Heart right ventricle (tissue), 16 donors: ENCODE measurements at regions not wholly inside any gene's neighbourhood (a gene's known extent, or its start where the extent isn't known, plus 50 kb on each side); places are given as distances from the start of the nearest gene placed in this dataset.

Experiments
- ATAC-seq, 8 donors: fragments of 200-7000 bp; cut with Tn5 transposase; one replicate each; pipeline ENCODE4 v1.9.1; 2020; ENCODE audit warnings: mild to moderate bottlenecking in 8 of 8, moderate library complexity in 8 of 8, moderate number of reproducible peaks in 1 of 8
- DNase-seq, 2 donors: peaks; one replicate each; pipeline ENCODE4 v3.0.0-alpha.2; 2020
- H3K27ac ChIP-seq, 10 donors: fragments of 200-600 bp; sonication (generic) in 2 of 10; one replicate each; pipeline versions ENCODE4 v1.5.0 to v1.8.0; 2020 to 2022; ENCODE audit warnings: mild to moderate bottlenecking in 3 of 10
- H3K27me3 ChIP-seq, 7 donors: fragments of 200-600 bp; one replicate each; pipeline ENCODE4 v1.8.0; 2021 to 2022; ENCODE audit warnings: mild to moderate bottlenecking in 2 of 7
- H3K36me3 ChIP-seq, 9 donors: fragments of 200-600 bp; sonication (generic) in 1 of 9; one replicate each; pipeline versions ENCODE4 v1.5.0 to v1.8.0; 2020 to 2022; ENCODE audit warnings: mild to moderate bottlenecking in 2 of 9
- H3K4me1 ChIP-seq, 9 donors: fragments of 200-600 bp; sonication (generic) in 1 of 9; one replicate each; pipeline versions ENCODE4 v1.5.0 to v1.8.0; 2020 to 2022; ENCODE audit warnings: mild to moderate bottlenecking in 4 of 9
- H3K4me3 ChIP-seq, 10 donors: fragments of 200-600 bp; sonication (generic) in 2 of 10; one replicate each; pipeline versions ENCODE4 v1.5.0 to v1.8.0; 2020 to 2022; ENCODE audit warnings: mild to moderate bottlenecking in 7 of 10, moderate library complexity in 2 of 10
- H3K9me3 ChIP-seq, 11 donors: fragments of 200-600 bp in 10 of 11; sonication (generic) in 2 of 11; one replicate each; pipeline versions ENCODE4 v1.5.0 to v1.8.0; 2013 to 2022; ENCODE audit warnings: mild to moderate bottlenecking in 2 of 11, control low read depth in 1 of 11, moderate library complexity in 1 of 11
- WGBS, 2 donors: extraction: QIAGEN DNeasy Blood & Tissue Kit; methylation state at CpG; one replicate each; pipeline ENCODE4 v1.1.7; 2013; ENCODE audit warnings: inconsistent platforms in 1 of 2; 5-methylcytosine and 5-hydroxymethylcytosine counted together
- intact Hi-C, 10 donors: fragments of 100-400 bp; cut with DNase I; formaldehyde crosslinking; loops; one replicate each; pipeline versions ENCODE4 v1.11.1 to v1.14.2; 2022
- TF ChIP-seq, protein P1 (sequence below), 9 donors: fragments of 200-600 bp; sonication (generic) in 2 of 9; IDR thresholded peaks; one replicate each; pipeline versions ENCODE4 v1.5.0 to v1.8.0; 2021 to 2022; ENCODE audit warnings: antibody characterized with exemption in 9 of 9, mild to moderate bottlenecking in 5 of 9, moderate library complexity in 1 of 9
- donor health status: Arrhythmogenic right ventricular cardiomyopathy.
- donor health status: ischemic (EF 13 %, LVEDD 7.1; RV severe dilation, severe dysfunction).
- donor health status: healthy with polysubstance abuse.
- donor health status: DM: no; HTN: yes; CAD: no.
- donor health status: DM: no; HTN: no; CAD: no.
- donor health status: ischemic (EF 25% LVEDD 6.9; RV normal size, moderate dysfunction).
- donor health status: ischemic (EF 25% LVEDD 5.7; RV mildly dilated, moderate dysfunction).
- donor health status: healthy.
- donor health status: DM: yes; HTN: yes; CAD: no.
- donor health status: Ischemic cardiomyopathy.
- donor health status: ischemic (EF 35%, LVEDD 5.7; RV mildly dilated, moderate dysfunction).
- donor health status: nonischemic (EF 11% LVEDD 7.7; RV severe dilation, severe dysfunction).
- donor health status: DM: yes; HTN: yes; CAD: no.
- donor health status: PGD.
- donor health status: ischemic (EF 29% LVEDD 5.4; RV normal size, mild dysfunction).
- donor health status: nonischemic (EF 23%, LVEDD 6.1; RV moderate dilation, normal function).

DNA sequence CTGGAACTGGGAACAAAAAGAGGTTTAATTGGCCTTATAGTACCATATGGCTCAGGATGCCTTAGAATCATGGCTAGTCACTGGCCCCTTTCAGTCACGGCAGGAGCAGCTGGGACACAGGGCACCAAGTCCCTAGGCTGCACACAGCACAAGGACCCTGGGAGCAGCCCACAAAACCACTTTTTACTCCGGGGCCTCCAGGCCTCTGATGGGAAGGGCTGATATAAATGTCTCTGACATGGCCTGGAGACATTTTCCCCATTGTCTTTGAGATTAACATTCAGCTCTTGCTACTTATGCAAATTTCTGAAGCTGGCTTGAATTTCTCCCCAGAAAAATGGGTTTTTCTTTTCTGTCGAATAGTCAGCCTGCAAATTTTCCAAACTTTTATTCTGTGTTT is 1026.4 kb upstream of the COX7C start:
- H3K4me1 ChIP-seq = peaks cover 0 to 10% (median 0%) of the 10 kb centered on the region in 9 donors
- TF ChIP-seq, protein P1, sequence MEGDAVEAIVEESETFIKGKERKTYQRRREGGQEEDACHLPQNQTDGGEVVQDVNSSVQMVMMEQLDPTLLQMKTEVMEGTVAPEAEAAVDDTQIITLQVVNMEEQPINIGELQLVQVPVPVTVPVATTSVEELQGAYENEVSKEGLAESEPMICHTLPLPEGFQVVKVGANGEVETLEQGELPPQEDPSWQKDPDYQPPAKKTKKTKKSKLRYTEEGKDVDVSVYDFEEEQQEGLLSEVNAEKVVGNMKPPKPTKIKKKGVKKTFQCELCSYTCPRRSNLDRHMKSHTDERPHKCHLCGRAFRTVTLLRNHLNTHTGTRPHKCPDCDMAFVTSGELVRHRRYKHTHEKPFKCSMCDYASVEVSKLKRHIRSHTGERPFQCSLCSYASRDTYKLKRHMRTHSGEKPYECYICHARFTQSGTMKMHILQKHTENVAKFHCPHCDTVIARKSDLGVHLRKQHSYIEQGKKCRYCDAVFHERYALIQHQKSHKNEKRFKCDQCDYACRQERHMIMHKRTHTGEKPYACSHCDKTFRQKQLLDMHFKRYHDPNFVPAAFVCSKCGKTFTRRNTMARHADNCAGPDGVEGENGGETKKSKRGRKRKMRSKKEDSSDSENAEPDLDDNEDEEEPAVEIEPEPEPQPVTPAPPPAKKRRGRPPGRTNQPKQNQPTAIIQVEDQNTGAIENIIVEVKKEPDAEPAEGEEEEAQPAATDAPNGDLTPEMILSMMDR (IDR thresholded peaks at IDR 0.05) = no peak
- ATAC-seq = no peak
- no peak for DNase-seq
- H3K4me3 ChIP-seq = no peak overlapping the region
- no peaks in the 10 kb centered on the region for H3K27me3 ChIP-seq
- WGBS, 2 donors = 72 to 73% methylated on average over 3 of the region's 3 CpGs
- H3K27ac ChIP-seq = no peak overlapping the region
- peaks cover 0 to 32% (median 1%) of the 10 kb centered on the region in 11 donors for H3K9me3 ChIP-seq
- intact Hi-C loops = no loop called here
- no peaks in the 10 kb centered on the region for H3K36me3 ChIP-seq

DNA sequence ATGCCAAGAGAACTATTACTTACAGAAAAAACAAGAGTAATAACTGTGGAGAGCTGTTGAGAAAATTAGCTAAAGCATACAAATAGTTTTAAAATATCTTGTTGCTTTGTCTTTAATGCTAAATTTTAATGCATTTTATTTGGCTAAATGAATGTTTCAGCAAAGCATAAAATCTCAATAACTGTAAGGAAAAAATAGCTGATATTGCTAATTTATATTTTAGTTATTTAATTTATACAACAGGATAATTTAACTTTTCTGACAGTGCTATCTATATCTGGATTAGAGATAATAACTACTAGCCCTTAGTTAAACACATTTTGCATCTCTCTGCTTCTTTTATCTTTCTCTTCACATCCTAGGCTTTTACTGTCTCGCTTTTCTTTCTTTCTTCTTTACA is 1014.9 kb upstream of the COX7C start:
- H3K4me3 ChIP-seq = no peak overlapping the region
- TF ChIP-seq, protein P1 (IDR thresholded peaks at IDR 0.05) = no peak
- H3K4me1 ChIP-seq = no peaks in the 10 kb centered on the region
- DNase-seq (no peak), ATAC-seq (no peak)
- H3K9me3 ChIP-seq = peaks cover 0 to 6% (median 0%) of the 10 kb centered on the region in 11 donors
- H3K27ac ChIP-seq = no peak overlapping the region
- intact Hi-C loops = no loop called here
- 68 to 88% methylated on average over 1 of the region's 1 CpG for WGBS, 2 donors
- no peaks in the 10 kb centered on the region for H3K27me3 ChIP-seq
- H3K36me3 ChIP-seq = no peaks in the 10 kb centered on the region

DNA sequence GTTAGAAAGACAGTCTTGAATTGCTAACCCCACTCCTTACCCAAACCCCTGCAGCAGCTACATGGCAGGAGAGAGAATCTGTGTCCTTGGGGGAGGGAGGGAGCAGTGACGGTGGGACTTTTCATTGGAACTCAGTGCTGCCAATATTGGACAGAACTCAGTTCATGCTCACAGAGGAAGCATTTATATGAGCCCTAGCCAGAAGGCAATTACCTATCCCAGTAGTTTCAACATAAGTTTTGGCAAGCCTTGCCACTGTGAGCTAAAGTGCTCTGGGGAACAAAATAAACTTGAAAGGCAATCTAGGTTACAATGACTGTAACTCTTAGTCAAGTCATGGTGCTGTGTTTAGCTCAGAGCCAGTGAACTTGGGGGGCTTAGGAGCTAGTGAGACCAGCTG is 1013.4 kb upstream of the COX7C start:
- Histone ChIP-seq H3K36me3 (no peaks in the 10 kb centered on the region), H3K4me1 (no peaks in the 10 kb centered on the region), H3K27me3 (no peaks in the 10 kb centered on the region), H3K27ac (no peak overlapping the region), H3K4me3 (no peak overlapping the region), H3K9me3 (peaks cover 0 to 6% (median 0%) of the 10 kb centered on the region in 11 donors)
- WGBS, 2 donors = 62 to 67% methylated on average over 1 of the region's 1 CpG
- ATAC-seq (peak in 2 of 8 donors; percentile 61 to 87), DNase-seq (no peak)
- intact Hi-C loops = no loop called here
- TF ChIP-seq, protein P1 (IDR thresholded peaks at IDR 0.05) = no peak

DNA sequence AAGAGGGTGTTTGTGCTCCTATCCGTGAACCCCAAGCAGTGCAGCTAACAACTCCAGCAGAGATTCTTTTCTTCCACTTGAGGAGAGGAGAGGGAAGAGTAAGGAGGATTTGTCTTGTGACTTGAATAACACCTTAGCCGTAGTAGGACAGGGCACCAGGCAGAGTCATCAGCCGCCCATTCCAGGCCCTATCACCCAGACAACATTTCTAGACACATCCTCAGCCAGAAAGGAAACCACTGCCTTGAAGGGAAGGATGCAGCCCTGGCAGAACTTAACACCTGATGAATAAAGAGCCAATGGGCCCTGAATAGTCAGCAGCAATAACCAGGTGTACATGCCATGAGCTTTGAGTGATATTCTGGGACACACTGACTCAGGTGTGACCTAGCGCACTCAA is 1013.0 kb upstream of the COX7C start:
- H3K4me1 ChIP-seq = no peaks in the 10 kb centered on the region
- H3K27ac ChIP-seq = no peak overlapping the region
- peaks cover 0 to 6% (median 0%) of the 10 kb centered on the region in 11 donors for H3K9me3 ChIP-seq
- intact Hi-C loops = no loop called here
- ATAC-seq (no peak), DNase-seq (no peak)
- TF ChIP-seq, protein P1 (IDR thresholded peaks at IDR 0.05) = no peak
- H3K4me3 ChIP-seq = no peak overlapping the region
- 82 to 90% methylated on average over 4 of the region's 4 CpGs for WGBS, 2 donors
- H3K36me3 ChIP-seq = no peaks in the 10 kb centered on the region
- H3K27me3 ChIP-seq = no peaks in the 10 kb centered on the region
